ENCODE measurements at regions not wholly inside any gene's neighbourhood (a gene's known extent, or its start where the extent isn't known, plus 50 kb on each side); places are given as distances from the start of the nearest gene placed in this dataset.

DNA sequence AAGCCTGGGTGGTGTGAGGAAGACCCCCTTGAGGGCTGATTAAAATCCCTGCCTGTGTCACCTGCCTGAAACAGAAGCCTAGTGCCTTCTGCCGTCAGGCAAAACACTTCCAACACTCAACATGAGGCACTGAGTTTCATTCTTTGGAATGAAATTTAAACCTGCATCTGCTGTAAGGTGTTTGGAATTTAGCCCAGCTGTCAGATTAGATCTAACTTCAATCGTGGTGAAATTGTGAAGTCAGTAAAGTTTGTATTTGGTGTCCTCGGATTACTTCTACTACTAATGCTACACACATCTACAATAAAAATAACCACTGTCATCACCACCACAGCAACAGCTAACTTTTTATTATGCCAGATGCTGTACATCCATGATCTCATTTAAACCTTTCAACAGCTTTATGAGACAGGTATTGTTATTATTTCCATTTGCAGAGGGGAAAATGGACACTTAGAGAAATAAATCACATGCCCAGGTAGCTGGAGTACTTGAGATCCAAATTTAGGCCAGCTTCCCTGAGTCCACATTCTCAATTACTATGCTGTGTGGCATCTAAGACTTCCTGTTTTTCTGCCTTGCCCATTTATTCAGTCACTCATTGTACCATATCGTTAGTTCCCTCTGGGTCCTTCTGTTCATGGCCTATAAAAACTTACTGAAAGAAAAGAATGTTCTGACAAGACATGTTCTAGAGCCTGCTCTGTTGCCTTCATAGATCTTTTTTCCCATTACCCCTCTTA, 98.2 kb upstream of the GCFC2 start:
- DNase-seq (ENCODE audit: low spot score) = no peak

DNA sequence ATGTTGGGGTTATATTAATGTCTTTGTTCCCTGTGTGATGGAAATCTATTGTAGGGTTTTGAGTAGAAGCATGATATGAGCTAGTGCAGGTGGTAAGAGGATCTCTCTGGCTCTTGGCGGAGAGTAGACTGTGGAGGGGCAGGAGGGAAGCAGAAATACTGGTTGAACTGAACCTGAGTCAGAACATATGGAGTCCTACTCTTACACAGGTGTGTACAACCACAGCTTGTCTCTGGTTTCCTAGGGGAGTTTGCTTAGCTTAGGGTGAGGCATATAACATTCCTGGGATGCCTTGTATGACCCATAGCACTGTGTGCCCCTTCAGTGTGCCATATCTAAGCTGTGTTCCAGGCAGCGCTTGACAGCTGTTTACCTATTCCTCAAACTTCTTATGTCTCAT, 97.3 kb upstream of the GCFC2 start:
- no peak for DNase-seq (ENCODE audit: low spot score)

DNA sequence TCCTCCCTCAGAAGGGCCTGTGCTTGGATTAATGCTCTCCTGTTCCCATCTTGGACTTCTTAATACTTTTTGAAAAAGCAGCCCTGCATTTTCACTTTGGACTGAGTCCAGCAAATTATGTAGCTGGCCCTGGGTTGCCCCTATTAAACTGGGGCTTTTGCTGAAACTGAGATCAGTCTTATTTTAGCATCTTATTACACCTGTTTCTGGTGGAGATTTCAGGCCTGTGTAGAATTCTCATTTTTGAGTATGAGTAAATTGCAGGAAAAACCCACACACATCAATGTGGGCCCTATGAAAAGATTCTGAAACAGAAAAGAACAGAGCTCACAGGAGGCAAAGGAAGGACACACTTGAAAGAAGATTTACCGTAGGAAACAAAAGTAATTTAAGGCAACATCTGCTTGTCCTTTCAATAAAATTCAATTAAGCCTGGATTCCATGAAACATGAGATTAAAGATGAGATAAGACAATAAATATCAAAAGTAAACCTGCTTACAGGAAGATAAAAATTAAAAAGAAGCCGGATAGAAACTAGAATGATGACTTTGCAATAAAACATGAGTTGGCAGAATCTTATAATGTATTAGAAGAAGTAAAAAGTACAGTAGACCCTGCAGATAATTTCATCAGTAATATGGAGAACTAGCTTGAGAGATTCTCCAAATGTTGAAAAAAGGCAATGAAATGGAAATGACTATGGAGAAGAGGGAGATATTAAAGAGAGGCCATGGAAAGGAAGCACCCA, 90.7 kb upstream of the GCFC2 start:
- no peak for DNase-seq (ENCODE audit: low spot score)

DNA sequence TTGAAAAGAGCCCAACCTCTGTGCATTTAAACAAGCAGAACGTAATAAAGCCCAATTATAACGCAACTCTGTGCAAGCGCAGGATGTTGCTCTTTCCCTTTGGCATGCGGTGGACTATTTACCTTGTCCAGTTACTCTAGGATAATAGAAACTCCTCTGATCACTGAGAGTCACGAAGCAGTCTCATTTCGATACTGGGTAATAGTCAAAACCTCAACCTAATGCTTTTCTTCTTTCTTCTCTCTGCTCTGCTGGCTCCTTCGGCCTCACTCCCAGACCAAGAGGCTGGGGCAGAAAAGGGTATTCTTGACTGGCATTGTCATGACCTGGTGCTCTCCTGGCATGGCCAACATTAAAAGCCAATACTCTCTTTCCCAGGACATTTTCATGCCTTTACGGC, 89.7 kb upstream of the GCFC2 start:
- DNase-seq (ENCODE audit: low spot score) = no peak

DNA sequence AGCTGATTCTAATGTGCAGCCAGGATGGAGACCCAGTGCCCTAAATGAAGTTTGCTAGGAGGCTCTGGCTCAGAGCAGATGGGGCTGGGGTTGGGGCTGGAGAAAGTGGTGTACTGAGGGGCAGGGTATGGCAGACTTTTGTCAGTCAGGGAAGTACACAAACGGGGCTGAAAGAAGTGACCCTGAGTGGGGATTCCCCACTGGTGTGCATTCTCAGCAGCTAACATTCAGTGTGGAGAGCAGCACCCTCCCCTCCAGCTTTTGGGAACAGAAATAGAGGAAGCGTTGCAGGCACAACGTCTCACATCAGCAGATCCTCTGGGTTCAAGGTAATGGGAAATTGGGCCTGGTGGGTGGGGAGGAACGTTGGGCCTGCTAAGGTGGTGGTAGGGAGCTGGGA, 89.1 kb upstream of the GCFC2 start:
- no peak for DNase-seq (ENCODE audit: low spot score)

DNA sequence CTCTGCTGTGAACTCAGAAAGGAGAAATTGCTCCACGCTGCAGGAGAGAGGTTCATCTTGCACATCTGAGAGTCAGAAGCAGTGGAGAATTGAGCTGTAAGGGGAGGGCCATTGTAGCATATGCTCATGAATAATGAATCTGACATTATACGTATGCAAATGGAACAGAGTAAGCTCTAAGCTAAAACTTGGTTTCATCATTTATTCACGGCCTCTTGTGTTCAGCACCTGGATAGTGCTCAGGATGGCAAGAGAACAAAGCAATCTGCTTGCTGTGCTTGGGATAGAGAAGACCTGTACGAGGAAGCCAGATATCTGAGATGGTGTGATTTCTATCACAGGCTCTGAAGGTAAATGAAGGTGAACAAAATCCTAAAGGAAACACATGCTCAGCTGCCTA, 87.9 kb upstream of the GCFC2 start:
- no peak for DNase-seq (ENCODE audit: low spot score)

DNA sequence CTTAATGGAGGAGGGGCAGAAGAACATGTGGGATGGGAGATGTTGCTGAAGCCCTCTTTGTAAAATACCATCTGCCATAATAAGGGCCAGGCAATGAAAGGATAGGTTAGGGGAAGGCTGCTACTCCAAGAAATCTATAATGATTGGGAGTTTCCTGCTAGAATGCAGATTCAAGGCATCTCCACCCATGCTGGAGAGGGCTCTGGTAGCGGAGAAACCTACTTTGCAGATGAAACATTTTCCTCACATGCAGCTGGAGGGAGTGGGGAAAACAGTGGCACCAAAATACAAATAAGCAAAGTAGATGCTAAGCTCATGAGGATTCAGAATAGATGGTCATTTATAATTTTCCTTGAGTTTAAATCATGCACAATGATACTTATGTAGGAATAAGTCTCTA, 82.3 kb upstream of the GCFC2 start:
- no peak for DNase-seq (ENCODE audit: low spot score)

DNA sequence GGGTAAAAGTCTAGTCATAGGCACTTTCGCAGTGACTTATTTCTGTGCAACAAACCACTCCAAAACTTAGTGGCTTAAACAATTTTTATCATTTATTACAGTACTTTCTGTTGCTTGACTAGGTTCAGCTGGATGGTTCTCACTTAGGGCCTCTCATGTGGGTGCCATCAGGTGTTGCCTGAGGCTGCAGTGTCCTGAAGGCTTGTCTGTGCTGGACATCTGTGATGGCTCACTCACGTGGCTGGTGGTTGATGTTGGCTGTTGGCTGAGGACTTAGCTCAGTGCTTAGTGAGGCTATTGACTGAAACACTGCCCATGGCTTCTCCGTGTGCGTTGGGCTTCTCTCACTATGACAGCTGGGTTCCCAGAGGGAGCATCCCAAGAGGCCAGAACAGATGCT, 81.4 kb upstream of the GCFC2 start:
- DNase-seq (ENCODE audit: low spot score) = no peak

DNA sequence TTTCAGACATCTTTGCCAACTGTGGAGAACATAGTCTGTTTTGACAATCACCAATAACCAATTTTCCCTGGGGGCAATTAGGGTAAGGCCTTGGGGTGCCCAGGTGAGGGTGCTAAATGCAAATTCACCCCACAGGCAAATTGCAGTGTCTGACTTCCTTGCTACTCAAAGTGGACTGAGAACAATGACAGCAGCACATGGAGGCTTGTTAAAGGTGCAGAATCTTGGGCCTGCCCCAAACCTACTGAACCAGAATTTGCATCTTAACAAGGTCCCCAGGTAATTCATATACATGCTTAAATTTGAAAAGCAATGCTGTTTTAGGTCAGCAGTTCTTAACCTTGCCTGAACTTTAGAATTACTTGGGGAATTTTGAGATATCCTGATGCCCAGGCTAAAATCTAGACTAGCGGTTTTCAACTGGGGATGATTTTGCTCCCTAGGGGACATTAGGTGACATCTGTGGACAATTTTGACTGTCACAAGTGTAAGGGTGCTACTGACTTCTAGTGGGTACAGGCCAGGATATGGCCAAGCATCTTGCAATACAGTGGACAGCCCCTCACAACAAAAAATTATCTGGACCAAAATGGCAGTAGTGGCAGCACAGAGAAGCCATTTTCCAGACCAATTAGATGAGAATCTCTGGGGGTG, 80.2 kb upstream of the GCFC2 start:
- no peak for DNase-seq (ENCODE audit: low spot score)

DNA sequence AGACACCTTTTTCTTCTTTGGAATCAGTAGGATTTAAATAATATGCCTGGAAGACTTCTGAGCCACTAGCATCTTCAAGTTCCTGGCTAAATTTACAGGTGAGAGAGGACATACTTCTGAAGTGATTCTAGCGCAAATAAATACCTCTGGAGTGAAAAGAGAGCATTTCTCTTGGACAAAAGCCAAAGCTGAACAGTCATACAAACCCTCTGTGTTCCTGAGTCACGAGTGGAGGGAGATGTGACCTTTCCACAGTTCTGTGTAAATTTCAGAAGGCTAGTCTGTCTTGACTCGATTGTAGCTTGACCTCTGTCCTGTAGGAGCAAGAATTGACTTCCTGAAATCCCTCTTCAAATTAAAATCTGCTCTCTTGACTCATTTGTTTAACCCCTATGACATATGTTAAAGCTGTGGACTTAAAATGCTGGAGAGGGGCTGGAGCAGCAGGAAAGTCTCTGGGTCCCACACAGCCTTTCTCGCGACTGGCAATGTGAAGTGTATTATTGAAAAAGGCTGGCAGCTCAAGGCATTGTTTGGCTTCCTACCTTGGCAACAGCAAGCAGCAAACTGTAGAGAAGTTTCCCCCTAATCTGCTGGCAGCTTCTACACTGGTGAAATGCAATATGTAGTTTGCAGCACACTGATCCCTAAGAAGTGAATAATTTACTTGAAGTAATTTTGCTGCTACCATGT, 79.6 kb upstream of the GCFC2 start:
- no peak for DNase-seq (ENCODE audit: low spot score)

DNA sequence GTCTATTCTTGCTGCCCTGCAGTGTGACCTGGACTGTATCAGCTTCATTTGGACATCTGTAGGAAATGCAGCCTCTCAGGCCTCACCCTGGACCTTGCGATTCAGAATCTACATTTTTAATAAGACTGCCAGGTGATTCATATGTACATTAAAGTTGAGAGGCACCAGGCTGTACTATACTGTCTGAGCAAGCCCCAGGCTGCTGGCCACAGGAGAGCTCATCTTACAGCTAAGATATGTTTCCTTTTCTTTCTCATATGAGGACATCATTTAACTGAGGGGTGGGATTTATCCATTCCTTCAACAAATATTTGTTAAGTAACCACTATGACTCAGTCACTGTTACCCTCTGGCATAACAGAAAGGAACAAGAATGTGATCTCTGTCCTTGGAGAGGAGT, 78.2 kb upstream of the GCFC2 start:
- DNase-seq (ENCODE audit: low spot score) = no peak

DNA sequence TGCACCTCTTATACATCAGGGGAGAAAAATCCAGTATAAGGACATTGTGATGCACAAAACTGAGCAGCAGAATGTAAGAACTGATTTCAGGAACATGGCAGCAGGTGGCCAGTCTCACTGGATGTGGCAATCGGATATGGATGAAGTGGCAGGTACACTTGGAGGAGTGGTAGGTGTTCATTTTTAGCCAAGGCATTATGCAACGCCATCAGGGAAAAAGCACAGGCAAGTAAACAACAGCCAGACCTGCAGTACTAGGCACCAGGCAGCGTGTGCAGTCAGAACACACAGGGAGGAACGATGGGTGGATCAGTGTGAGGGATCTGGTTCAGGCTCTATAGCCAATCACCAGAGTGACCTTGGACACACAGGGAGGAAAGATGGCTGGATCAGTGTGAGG, 77.4 kb upstream of the GCFC2 start:
- no peak for DNase-seq (ENCODE audit: low spot score)

DNA sequence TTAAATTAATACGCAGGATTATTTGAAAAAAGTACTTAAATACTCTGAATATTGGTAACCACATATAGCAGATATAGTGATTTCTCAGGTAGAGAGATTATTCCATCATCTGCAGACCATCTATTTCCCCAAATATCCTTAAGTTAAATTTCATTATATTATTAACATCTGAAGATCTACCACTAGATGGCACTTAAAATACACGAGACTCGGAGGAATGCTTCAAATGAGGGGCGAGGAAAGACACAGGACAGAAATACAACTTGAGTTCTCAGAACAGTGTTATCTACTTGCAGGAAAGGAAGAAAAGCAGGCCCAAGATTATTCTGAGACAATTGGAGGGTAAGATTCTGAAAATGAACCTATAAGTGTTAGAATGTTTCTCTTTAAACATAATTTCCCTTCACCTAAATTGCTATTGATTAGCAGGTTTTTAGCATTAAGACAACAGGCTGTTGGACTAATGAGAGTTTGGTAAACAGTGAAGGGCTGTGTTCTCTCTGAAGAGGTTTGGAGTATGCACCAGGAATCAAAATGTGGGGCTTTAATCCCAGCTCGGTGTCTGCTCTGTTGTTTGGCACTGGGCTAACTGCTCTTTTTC, 76.9 kb upstream of the GCFC2 start:
- DNase-seq (ENCODE audit: low spot score) = no peak

DNA sequence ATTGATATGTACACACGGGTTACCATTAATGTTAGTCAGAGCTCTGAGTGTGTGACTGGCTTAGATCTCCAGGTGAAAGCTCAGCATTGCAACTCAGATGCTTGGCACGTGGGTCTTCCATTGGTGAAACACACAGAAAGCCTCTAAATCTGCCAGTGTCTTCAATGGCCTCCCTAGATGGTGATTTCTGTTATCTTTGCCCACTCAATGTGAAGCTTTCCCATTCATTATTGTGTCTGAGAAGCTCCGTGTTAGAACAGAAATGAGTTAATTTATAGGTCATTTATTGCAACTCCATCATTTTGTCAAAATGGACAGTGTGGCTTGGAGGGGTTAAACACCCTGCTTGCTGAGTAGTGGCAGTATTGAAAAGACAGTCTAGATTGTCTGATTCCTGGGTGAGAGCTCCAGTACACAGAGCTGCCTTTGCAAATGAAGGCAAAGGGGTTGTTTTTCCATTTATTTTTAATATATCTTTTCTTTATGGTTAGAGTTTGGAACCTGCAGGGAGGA, 64.7 kb upstream of the GCFC2 start:
- no peak for DNase-seq (ENCODE audit: low spot score)

DNA sequence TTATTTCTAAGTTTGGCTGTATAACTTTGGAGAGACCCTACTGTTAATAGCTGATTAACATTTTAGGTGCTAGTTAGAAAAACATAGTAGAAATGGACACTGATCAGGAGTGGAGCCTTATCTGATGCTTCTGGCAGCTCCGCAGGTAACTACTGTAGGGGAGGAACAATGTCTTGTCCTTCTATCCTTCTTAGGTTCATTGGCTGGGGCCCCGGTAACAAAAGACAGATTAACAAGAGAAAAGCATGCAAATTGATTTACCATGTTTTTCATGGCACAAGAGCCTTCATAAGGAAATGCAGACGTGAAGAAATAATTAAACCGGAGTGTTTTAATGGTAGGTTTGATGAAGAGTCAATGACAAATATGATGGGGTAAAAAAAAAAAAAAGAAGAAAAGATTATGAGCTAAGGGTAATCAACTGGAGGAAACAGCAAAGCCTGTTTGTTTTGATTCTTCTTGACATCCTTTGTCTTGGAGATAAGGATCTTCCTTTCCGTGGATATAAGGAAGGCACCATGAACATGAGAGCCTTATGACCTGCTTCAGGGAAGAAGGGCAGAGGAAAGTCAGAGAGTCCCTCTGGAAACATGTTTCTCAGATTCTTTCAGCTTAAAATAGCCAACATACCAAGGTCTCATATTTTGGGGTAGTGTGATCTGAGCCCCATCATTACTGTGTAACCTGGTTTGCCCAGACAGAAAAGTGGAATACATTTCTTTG, 62.4 kb upstream of the GCFC2 start:
- no peak for DNase-seq (ENCODE audit: low spot score)

DNA sequence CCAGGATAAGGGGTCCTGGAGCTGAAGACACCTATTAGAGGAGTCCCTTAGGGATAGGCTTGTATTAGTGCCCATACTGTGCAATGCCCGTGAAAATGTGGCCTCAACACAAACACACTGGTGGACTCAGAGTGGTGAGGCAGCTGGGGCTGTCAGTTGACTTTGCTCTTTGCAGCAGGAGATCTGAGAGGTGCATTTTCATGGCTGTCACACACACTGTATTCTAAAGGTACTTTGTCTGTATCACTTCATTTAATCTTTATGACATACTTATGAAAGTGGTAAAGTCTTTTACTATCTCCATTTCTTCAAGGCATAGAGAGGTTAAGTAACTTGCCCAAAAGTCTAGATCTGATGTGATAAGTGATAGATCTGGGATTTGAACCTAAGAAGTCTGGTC, 55.1 kb upstream of the GCFC2 start:
- DNase-seq (ENCODE audit: low spot score) = no peak

DNA sequence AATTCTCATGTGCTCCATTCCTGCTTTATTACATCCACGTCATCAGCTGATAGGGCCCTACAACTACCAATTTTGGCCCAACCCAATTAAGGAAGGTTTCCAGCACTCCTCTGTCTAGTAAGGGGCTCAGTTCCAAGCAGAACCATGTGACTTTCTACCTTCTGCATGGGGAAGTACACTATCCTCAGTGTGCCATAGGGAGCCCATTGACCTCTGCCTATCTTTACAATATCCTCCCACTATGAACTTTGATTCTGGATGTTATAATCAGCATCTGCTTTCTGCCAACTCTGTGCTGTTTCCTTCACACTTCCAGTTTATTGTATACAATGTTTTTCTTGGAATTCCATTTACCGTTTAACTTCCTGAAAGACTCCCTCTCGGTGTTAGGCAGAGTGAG, 53.9 kb upstream of the GCFC2 start:
- no peak for DNase-seq (ENCODE audit: low spot score)

Data from germinal center (tissue), 1 donor.